Uterus (tissue), 2 donors: ENCODE measurements at regions not wholly inside any gene's neighbourhood (a gene's known extent, or its start where the extent isn't known, plus 50 kb on each side); places are given as distances from the start of the nearest gene placed in this dataset.

Source experiments
- CTCF ChIP-seq, 4 experiments: fragments of 200-600 bp in 2 of 4; fragments of 450-650 bp in 2 of 4; sonication (generic) in 2 of 4; IDR thresholded peaks; one replicate each; pipeline ENCODE4 v1.5.1; 2016 to 2019; ENCODE audit warnings: antibody characterized with exemption in 4 of 4, mild to moderate bottlenecking in 2 of 4, moderate library complexity in 1 of 4
- POLR2A ChIP-seq, 2 donors: fragments of 450-650 bp; IDR thresholded peaks; one replicate each; pipeline ENCODE4 v1.6.1; 2016; ENCODE audit warnings: antibody characterized with exemption in 2 of 2, mild to moderate bottlenecking in 1 of 2, moderate library complexity in 1 of 2

- TF ChIP-seq CTCF (IDR thresholded peaks at IDR 0.05) (no peak), POLR2A (IDR thresholded peaks at IDR 0.05) (no peak)
Observed at GRCh38 chr5:5066276-5067186, 73.6 kb upstream of the ADAMTS16 start.
